Activated CD4-positive, alpha-beta T cell treated with anti-CD3 and anti-CD28 coated beads, Interleukin-2, amount 10 ng/mL, durations not matched to agents 24 days and 14 days (primary cell): ENCODE measurements at regions not wholly inside any gene's neighbourhood (a gene's known extent, or its start where the extent isn't known, plus 50 kb on each side); places are given as distances from the start of the nearest gene placed in this dataset.
"Not testable (repeated sequence)": the region's sequence is repeated elsewhere in the genome, so short reads cannot be mapped to it uniquely, and the experiment has no call there.

Experiments
- DNase-seq: peaks from one replicate; pipeline ENCODE4 v3.0.0; 2022
- H3K27ac Mint-ChIP-seq: one replicate; pipeline ENCODE4 v1.8.0; 2022; ENCODE audit warnings: mild to moderate bottlenecking, mixed read lengths
- H3K27me3 Mint-ChIP-seq: one replicate; pipeline ENCODE4 v1.8.0; 2022; ENCODE audit warnings: mixed read lengths
- H3K36me3 Mint-ChIP-seq: one replicate; pipeline ENCODE4 v1.8.0; 2022; ENCODE audit warnings: low read depth, mild to moderate bottlenecking, mixed read lengths
- H3K4me1 Mint-ChIP-seq: one replicate; pipeline ENCODE4 v1.8.0; 2021; ENCODE audit warnings: mixed read lengths
- H3K4me3 Mint-ChIP-seq: one replicate; pipeline ENCODE4 v1.8.0; 2022; ENCODE audit warnings: mild to moderate bottlenecking, moderate library complexity, mixed read lengths
- H3K9me3 Mint-ChIP-seq: one replicate; pipeline ENCODE4 v1.8.0; 2021; ENCODE audit warnings: mixed read lengths
- intact Hi-C: fragments of 100-400 bp; cut with micrococcal nuclease; formaldehyde crosslinking; loops from one replicate; pipeline ENCODE4 v1.15.1; 2023

DNA sequence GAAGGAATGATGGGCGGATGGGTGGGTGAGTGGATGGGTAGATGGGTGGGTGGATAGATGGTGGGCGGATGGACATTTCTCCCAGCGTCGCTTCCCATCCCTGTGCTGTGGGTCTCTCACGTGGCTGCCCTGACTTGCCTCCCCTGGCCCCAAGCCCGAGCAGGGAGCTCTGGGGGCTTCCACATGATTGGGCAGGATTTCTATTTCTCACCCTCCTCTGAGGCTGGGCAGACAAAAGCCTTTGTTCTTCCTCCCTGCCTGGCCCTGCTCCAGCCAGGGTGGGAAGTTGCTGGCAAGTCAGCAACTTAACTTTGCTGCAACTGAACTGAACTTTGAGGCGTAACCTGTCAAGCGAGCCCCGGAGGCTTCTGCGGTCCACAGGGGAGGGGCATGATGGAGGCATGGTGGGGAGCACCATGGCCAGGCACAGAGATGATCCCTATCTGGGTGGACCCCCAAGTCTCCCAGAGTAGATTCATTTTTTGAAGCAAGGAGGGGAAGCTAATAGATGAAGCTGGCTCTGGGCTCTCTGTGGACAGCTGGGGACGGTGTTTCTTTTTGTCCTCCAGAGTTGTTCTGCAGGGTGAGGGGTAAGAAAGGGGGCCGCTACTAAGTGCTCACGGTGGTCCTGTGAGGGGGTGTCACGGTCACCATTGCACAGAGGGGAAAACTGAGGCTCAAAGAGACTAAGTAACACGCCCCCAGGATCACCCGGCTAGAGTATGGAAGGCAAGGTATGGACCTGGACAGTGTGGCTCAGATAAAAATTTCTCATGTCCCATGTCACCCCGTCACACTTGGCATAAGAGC lies 140.1 kb downstream of the CEBPB start:
- peaks cover 14% of the 10 kb centered on the region for H3K27me3 Mint-ChIP-seq
- no peak overlapping the region for H3K4me3 Mint-ChIP-seq
- intact Hi-C loops = loop anchor here (10.0 kb wide), 1 partner anchor 214 kb away; no protein-coding TSS in a partner anchor
- peaks cover 8% of the 10 kb centered on the region for H3K9me3 Mint-ChIP-seq
- H3K4me1 Mint-ChIP-seq = peaks cover 3% of the 10 kb centered on the region
- no peak for DNase-seq
- H3K27ac Mint-ChIP-seq = no peak overlapping the region
- H3K36me3 Mint-ChIP-seq = peaks cover 2% of the 10 kb centered on the region

DNA sequence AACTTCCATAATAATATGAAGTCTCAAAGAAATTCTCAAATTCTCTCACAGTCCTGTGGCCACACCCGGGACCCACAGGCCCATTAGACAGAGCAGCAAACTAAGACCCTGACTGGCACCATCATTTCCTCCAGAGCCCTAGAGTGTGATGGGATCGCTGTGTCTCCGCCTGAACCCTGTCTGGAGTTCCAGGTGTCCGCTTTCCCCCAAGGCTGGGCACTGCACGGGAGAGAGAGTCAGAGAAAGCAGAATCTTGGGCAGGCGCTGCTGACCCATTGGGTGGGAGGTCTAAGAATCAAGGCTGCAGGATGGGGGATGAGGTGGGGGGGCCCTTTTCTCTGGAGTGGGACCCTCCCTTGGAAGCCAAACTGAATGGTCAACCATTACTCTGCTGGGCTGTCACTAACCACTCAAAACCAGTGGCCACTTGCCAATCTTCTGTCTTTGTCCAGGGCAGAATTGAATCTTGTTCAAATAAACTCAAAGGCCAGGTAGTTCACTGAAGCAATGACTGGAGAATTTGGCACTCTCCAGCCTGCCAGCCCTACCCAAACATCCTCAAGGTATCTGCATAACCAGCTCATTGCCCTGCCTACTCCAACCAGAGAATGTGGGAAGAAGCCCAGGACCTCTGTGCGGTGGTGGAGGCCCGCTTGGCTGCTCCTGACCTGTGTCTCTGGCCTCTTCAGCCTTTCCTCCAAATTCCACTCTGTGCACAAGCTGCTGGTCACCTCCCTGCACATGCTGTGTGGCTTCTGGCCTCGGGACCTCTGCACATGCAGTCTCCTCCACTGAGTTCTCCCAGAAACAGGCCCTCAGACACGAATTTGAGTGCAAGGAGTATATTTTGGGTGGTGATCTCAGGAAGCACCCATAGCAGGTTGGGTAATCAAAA lies 141.1 kb downstream of the CEBPB start:
- Mint-ChIP-seq H3K4me3 (no peak overlapping the region), H3K27ac (no peak overlapping the region), H3K36me3 (peaks cover 2% of the 10 kb centered on the region), H3K27me3 (peaks cover 13% of the 10 kb centered on the region), H3K9me3 (peaks cover 6% of the 10 kb centered on the region), H3K4me1 (peaks cover 11% of the 10 kb centered on the region)
- DNase-seq = no peak
- intact Hi-C loops = loop anchor here (10.0 kb wide), 1 partner anchor 213 kb away; no protein-coding TSS in a partner anchor

DNA sequence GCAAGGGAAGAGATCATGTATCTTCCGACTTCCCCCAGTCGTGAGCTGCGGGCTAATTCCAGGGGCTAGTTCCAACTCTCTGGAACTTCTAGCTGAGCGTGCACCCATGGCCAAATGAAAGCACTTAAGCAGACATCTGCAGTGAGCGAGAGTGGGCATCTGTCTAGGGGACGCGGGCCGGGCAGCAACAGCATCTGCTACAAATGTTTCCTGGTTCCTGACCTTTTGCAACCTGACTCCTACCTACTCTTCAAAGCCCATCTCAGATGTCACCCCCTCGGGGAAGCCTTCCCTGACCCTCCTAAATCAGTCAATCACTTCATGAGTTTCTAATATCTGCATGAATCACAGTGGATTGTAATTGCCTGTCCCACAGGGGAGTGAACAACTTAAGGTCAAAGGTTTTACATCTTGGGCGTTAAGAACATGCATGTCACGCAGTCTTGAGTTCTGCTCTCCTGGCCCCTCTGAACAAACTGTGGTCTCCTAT lies 141.9 kb downstream of the CEBPB start:
- H3K4me1 Mint-ChIP-seq = peaks cover 12% of the 10 kb centered on the region
- no peak for DNase-seq
- H3K27ac Mint-ChIP-seq = no peak overlapping the region
- H3K36me3 Mint-ChIP-seq = peaks cover 2% of the 10 kb centered on the region
- peaks cover 13% of the 10 kb centered on the region for H3K27me3 Mint-ChIP-seq
- H3K9me3 Mint-ChIP-seq = peaks cover 6% of the 10 kb centered on the region
- H3K4me3 Mint-ChIP-seq = no peak overlapping the region
- intact Hi-C loops = loop anchor here (10.0 kb wide), 1 partner anchor 212 kb away; no protein-coding TSS in a partner anchor

DNA sequence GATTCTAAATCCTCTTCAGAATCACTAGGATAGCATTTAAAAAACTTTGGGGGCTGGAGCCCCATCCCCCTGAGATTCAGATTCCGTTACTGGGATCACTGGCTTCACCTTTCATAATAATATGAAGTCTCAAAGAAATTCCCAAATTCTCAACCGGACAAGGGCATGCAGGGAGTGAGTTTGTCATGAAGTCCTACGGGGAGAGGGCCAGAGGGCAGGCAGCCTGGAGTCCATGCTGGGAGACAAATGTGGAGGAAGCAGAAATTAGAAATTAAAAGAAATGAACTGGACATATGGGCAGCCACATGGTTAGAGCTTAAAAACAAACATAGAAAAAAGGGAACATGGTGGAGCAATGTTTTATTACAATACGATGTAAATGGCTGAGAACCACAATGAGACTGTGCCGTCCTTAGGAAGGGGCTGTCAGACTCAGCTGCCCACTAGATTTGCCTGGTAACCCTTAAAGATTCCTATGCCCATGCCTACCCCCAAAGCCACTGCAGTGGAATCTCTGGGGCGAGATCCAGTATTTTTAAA lies 142.6 kb downstream of the CEBPB start:
- H3K9me3 Mint-ChIP-seq = peaks cover 6% of the 10 kb centered on the region
- peaks cover 19% of the 10 kb centered on the region for H3K4me1 Mint-ChIP-seq
- no peak for DNase-seq
- no peak overlapping the region for H3K27ac Mint-ChIP-seq
- no peak overlapping the region for H3K4me3 Mint-ChIP-seq
- intact Hi-C loops = loop anchor here (10.0 kb wide), 1 partner anchor 212 kb away; no protein-coding TSS in a partner anchor
- no peaks in the 10 kb centered on the region for H3K36me3 Mint-ChIP-seq
- H3K27me3 Mint-ChIP-seq = peaks cover 13% of the 10 kb centered on the region

DNA sequence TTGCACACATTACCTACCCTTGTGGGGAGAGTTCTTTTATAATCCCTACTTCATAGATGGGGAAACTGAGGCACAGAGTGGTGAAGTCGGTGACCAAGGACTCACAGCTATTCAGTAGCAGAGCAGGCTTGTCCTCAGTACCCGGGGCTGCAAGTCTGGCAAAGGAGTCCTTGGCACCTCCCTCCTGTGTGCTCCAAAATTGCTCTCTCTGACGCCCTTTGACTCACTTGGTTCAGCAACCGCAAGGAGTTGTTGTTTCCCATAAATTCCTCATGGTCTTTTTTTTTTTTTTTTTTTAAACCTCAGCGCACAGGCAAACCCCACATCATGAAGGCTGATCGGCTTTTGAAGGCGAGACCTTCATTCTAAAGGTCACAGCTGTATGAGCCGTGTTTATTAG lies 143.2 kb downstream of the CEBPB start:
- Mint-ChIP-seq H3K9me3 (peaks cover 6% of the 10 kb centered on the region), H3K27ac (no peak overlapping the region), H3K27me3 (peaks cover 13% of the 10 kb centered on the region), H3K4me3 (no peak overlapping the region), H3K36me3 (no peaks in the 10 kb centered on the region), H3K4me1 (peaks cover 25% of the 10 kb centered on the region)
- intact Hi-C loops = loop anchor here (10.0 kb wide), 1 partner anchor 211 kb away; no protein-coding TSS in a partner anchor
- DNase-seq = no peak

DNA sequence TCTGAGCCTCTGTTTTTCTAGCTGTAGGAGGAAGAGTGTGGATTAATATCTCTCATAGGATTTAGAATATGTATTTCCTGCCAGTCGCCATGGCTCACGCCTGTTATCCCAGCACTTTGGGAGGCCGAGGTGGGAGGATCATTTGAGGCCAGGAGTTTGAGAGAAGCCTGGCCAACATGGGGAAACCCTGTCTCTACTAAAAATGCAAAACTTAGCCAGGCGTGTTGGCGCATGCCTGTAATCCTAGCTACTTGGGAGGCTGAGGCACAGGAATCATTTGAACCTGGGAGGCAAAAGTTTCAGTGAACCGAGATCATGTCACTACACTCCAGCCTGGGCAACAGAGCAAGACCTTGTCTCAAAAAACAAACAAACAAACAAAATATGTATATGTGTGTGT lies 143.9 kb downstream of the CEBPB start:
- not testable (repeated sequence) for H3K4me3 Mint-ChIP-seq, DNase-seq, H3K36me3 Mint-ChIP-seq, H3K9me3 Mint-ChIP-seq, H3K27ac Mint-ChIP-seq
- peaks cover 13% of the 10 kb centered on the region for H3K27me3 Mint-ChIP-seq
- peaks cover 32% of the 10 kb centered on the region for H3K4me1 Mint-ChIP-seq
- intact Hi-C loops = loop anchor here (10.0 kb wide), 1 partner anchor 210 kb away; no protein-coding TSS in a partner anchor

DNA sequence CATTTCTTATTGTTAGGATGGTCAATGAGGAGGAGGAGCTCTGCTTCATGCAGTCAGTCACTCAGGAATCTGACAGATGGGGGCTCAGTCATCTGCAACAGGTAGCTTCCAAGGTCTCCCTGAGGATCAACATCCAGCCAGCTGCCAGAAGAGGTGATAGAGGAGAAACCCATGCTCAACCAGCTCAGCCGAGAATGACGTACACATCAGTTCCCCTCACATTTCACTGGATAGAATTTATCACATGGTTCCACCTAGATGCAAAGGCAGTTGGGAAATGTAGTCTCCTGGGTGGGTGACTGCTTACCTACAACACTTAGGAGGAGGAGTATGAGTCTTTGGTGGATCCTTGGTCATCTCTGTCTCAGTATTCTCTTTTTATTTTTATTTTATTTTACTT lies 144.5 kb downstream of the CEBPB start:
- intact Hi-C loops = loop anchor here (5.0 to 10.0 kb wide), 3 partner anchors 52 to 227 kb away; no protein-coding TSS in a partner anchor
- DNase-seq = peak; percentile 74
- H3K4me3 Mint-ChIP-seq = no peak overlapping the region
- peaks cover 38% of the 10 kb centered on the region for H3K4me1 Mint-ChIP-seq
- no peaks in the 10 kb centered on the region for H3K36me3 Mint-ChIP-seq
- H3K27me3 Mint-ChIP-seq = peaks cover 10% of the 10 kb centered on the region
- peaks cover 2% of the 10 kb centered on the region for H3K9me3 Mint-ChIP-seq
- H3K27ac Mint-ChIP-seq = no peak overlapping the region

DNA sequence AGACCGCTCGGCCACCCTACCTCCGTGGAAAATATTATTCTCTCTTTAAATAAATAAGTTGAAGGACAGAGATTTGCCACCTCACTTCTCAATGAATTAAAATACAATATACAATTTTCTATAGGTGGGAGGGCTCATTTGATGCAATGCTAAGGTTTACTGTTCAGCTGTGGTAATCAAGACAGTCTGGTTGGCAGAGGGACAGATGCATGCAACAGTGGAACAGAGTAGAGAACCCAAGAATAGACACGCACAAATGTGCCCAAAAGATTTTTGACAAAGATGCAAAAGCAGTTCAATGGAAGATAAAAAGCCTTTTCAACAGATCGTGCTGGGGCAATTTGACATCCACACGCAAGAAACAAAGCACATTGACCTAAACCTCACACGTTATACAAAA lies 145.2 kb downstream of the CEBPB start:
- no peak overlapping the region for H3K27ac Mint-ChIP-seq
- intact Hi-C loops = loop anchor here (5.0 to 10.0 kb wide), 3 partner anchors 51 to 226 kb away; no protein-coding TSS in a partner anchor
- H3K4me1 Mint-ChIP-seq = peaks cover 43% of the 10 kb centered on the region

DNA sequence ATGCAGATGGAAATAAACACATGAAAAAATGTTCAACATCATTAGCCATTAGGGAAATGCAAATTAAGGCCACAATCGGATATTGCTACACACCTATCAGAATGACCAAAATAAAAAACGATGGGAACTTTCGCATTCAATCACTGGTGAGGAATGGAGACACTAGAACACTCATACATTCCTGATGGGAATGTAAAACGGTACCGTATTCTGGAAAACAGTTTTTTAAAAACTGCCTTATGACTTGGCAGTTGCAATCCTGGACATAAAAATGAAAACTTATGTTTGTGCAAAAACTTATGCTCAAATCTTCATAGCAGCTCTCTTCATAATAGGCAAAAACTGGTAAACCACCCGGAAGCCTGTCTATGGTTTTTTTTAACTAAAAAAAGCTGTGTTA lies 146.0 kb downstream of the CEBPB start:
- no peaks in the 10 kb centered on the region for H3K9me3 Mint-ChIP-seq
- intact Hi-C loops = loop anchor here (5.0 to 10.0 kb wide), 3 partner anchors 51 to 226 kb away; no protein-coding TSS in a partner anchor
- DNase-seq = no peak
- no peaks in the 10 kb centered on the region for H3K36me3 Mint-ChIP-seq
- no peak overlapping the region for H3K27ac Mint-ChIP-seq
- H3K4me1 Mint-ChIP-seq = peaks cover 45% of the 10 kb centered on the region
- H3K4me3 Mint-ChIP-seq = no peak overlapping the region
- peaks cover 8% of the 10 kb centered on the region for H3K27me3 Mint-ChIP-seq

More for the DNA sequence above, 145.2 kb downstream of the CEBPB start:
- H3K27me3 Mint-ChIP-seq = peaks cover 8% of the 10 kb centered on the region
- H3K36me3 Mint-ChIP-seq = no peaks in the 10 kb centered on the region
- no peaks in the 10 kb centered on the region for H3K9me3 Mint-ChIP-seq
- DNase-seq = no peak
- H3K4me3 Mint-ChIP-seq = no peak overlapping the region

DNA sequence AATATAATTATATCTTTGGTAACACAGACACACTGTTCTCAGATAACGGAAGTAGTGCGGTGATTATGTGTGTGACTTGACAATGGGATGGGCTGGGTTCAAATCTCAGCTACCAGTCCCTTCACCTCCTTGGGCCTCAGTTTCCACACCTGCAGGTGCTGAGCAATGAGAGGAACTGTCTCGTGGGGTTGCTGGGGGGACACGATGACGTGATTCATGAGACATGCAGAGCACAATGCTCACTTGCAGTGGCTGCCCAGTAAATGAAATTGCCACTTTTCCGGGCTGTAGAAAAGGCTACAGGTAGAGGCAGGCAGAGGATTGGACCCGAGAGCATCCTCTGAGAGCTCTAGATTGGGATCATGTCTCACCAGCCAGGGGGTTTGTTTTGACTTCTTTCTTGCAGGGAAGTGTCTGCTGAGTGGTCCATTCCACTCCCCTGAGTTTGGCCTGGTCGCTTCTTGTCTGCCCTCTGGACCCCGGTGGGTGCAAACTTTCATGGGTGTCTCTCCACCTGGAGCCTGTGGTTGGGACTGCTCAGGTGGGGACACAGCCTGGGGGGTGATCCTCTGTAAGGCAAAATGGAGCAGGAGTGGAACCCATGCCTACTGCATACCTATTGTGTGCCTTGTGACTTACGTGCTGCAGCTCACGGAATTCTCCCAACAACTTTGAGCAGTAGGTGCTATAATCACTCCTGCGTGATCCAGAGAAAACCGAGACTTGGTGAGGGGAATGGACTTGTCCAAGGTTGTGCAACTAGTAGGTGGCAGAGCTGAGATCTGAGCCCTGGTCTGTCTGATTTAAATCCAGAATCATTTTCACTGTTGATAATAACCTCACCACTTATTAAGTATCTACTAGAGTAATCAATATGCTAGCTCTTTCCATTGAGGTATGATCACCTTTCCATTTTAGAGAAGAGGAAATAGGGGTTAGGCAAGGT lies 147.2 kb downstream of the CEBPB start:
- intact Hi-C loops = loop anchor here (2.0 to 10.0 kb wide), 4 partner anchors 50 to 225 kb away; no protein-coding TSS in a partner anchor
- Mint-ChIP-seq H3K4me1 (peaks cover 54% of the 10 kb centered on the region), H3K9me3 (no peaks in the 10 kb centered on the region), H3K4me3 (peak overlapping the region; percentile 78), H3K36me3 (no peaks in the 10 kb centered on the region), H3K27me3 (peaks cover 8% of the 10 kb centered on the region), H3K27ac (peak overlapping the region; percentile 96)
- no peak for DNase-seq

DNA sequence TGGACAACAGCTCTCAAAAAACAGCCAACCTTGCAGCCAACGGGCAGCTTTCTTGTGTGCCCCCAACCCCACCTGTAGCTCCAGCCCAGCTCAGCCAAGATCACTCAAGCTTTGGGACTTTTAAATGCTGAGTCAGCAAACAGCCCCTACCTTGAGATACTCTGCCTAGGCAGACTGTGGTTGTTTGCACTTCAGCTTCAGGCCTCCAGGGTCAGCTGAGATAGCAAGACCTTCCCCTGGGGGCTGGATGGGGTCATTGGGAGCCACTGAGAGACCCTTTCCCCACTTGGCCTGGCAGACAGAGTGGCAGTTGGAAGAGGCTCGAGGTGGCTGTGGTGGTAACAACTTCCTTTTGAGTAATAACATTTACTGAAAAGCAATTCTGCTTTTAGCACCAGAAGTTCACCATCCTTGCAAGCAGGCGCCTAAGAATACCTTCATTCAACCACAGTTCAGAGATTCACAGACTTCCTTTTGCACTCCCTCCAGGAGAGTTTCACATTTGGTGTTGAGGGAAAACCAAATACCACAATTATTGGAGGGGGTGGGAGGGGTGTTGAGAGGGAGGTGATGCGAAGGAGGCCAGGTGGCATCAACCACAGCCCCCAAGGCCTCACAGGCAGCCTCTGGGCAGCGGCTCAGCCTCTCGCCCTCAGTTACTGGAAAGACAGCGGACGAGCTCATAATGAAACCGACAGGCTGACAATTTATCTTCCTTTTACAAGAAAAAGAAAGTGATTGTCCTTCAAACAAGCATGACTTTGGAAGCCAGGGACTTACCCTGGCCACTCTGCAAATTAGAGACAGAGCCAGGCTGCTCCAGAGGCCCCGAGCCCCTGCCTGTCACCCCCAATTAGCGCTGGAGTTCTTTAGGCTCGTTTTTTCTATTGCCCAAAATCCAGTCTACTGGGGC lies 148.1 kb downstream of the CEBPB start:
- Mint-ChIP-seq H3K27me3 (peaks cover 2% of the 10 kb centered on the region), H3K9me3 (no peaks in the 10 kb centered on the region), H3K4me1 (peaks cover 61% of the 10 kb centered on the region), H3K36me3 (no peaks in the 10 kb centered on the region), H3K4me3 (peak overlapping the region; percentile 78), H3K27ac (peak overlapping the region; percentile 96)
- DNase-seq = peak; percentile 92
- intact Hi-C loops = loop anchor here (1.0 to 10.0 kb wide), 7 partner anchors 11 to 224 kb away; partner anchors contain the start of gene CEBPB
